K562 (cell line): ENCODE measurements at regions not wholly inside any gene's neighbourhood (a gene's known extent, or its start where the extent isn't known, plus 50 kb on each side); places are given as distances from the start of the nearest gene placed in this dataset.

Experiments
- ATAC-seq: fragments of 200-7000 bp; cut with Tn5 transposase; 3 replicates; pipeline ENCODE4 v1.9.1; 2020; ENCODE audit warnings: moderate library complexity
- BruUV-seq: library from RNA; stranded (reverse); fragments of 400-500 nt; replicated peaks from 2 replicates; lab custom pipeline; 2021; lab: Mats Ljungman, UMichigan
- CTCF ChIA-PET: fragments of 300-600 bp; formaldehyde crosslinking; extraction: SDS; loops from one replicate; lab custom pipeline; 2021; ENCODE audit warnings: low intra/inter-chr PET ratio; lab: Yijun Ruan, JAX
- POLR2A ChIA-PET: fragments of 300-600, 350-650 bp; sonication (Branson Sonifier 250); formaldehyde crosslinking; extraction: SDS; loops from one replicate; lab custom pipeline; 2021; ENCODE audit warnings: antibody characterized with exemption, inconsistent platforms; lab: Yijun Ruan, JAX
- DNase-seq, 4 experiments: peaks; one replicate each; pipeline versions ENCODE4 v3.0.0 to v3.0.0-alpha.2; 2011 to 2018; ENCODE audit warnings: low spot score in 3 of 4, mixed read lengths in 3 of 4; ENCODE audit errors: extremely low read depth in 1 of 4
- FAIRE-seq: peaks from 2 replicates; lab custom pipeline; 2011; peaks lifted over from hg19 to GRCh38; lab: Jason Lieb, UNC
- H2AFZ ChIP-seq: 2 replicates; pipeline ENCODE4 v1.6.0; 2011; ENCODE audit warnings: low read depth, low read length, control low read depth, inconsistent platforms
- H3K27ac ChIP-seq: fragments of 200-600 bp; 3 replicates; pipeline ENCODE4 v1.8.0; 2011; ENCODE audit warnings: low read depth, mild to moderate bottlenecking, control low read depth, inconsistent platforms, low read length, moderate library complexity, mixed read lengths; ENCODE audit errors: extremely low read depth
- H3K27me3 ChIP-seq, 2 experiments: fragments of 300-600 bp in 1 of 2; 2 replicates in 1 of 2; 3 replicates in 1 of 2; pipeline versions ENCODE4 v1.6.0 to v1.8.0; 2011; ENCODE audit warnings: inconsistent platforms in 2 of 2, low read length in 2 of 2, mild to moderate bottlenecking in 1 of 2, mixed read lengths in 1 of 2, moderate library complexity in 1 of 2; ENCODE audit not compliant: control insufficient read depth in 2 of 2, insufficient read depth in 2 of 2
- H3K36me3 ChIP-seq: fragments of 300-600 bp; 3 replicates; pipeline ENCODE4 v1.8.0; 2011; ENCODE audit warnings: mild to moderate bottlenecking, low read length, inconsistent platforms; ENCODE audit not compliant: control insufficient read depth, insufficient read depth
- H3K4me1 ChIP-seq, 2 experiments: fragments of 200-600 bp in 1 of 2; replicated peaks in 1 of 2; 2 replicates in 1 of 2; 3 replicates in 1 of 2; pipeline versions ENCODE4 v1.5.1 to v1.8.0; 2011; ENCODE audit warnings: inconsistent platforms in 2 of 2, low read length in 2 of 2, mild to moderate bottlenecking in 1 of 2, mixed read lengths in 1 of 2, moderate library complexity in 1 of 2; ENCODE audit not compliant: control insufficient read depth in 2 of 2, insufficient read depth in 2 of 2
- H3K4me2 ChIP-seq: 2 replicates; pipeline ENCODE4 v1.6.1; 2011; ENCODE audit warnings: low read length, control low read depth, inconsistent platforms, mixed read lengths; ENCODE audit not compliant: insufficient read depth
- H3K4me3 ChIP-seq: fragments of 200-600 bp; sonication (generic), shearing (Covaris generic); 2 replicates; pipeline ENCODE4 v1.5.1; 2016; ENCODE audit warnings: control low read depth, inconsistent platforms
- H3K79me2 ChIP-seq: fragments of 200-600 bp; 3 replicates; pipeline ENCODE4 v1.8.0; 2011; ENCODE audit warnings: low read length, inconsistent platforms; ENCODE audit not compliant: control insufficient read depth, insufficient read depth
- H3K9ac ChIP-seq, 2 experiments: 2 replicates each; pipeline versions ENCODE4 v1.6.0 to v1.6.1; 2011; ENCODE audit warnings: low read depth in 2 of 2, low read length in 2 of 2, control low read depth in 1 of 2, inconsistent platforms in 1 of 2, mild to moderate bottlenecking in 1 of 2, mixed read lengths in 1 of 2; ENCODE audit not compliant: insufficient read depth in 1 of 2
- H3K9me1 ChIP-seq: one replicate; pipeline ENCODE4 v1.6.0; 2011; ENCODE audit warnings: inconsistent platforms, mild to moderate bottlenecking, low read length, moderate library complexity; ENCODE audit not compliant: control insufficient read depth, insufficient read depth
- H3K9me3 ChIP-seq: replicated peaks from 2 replicates; pipeline ENCODE4 v1.5.1; 2011; ENCODE audit warnings: low read depth, low read length, inconsistent platforms; ENCODE audit not compliant: control insufficient read depth, insufficient read depth
- H4K20me1 ChIP-seq: replicated peaks from 2 replicates; pipeline ENCODE4 v1.6.1; 2011; ENCODE audit warnings: low read length, inconsistent platforms, mixed read lengths; ENCODE audit not compliant: control insufficient read depth, insufficient read depth
- EGR1 ChIP-seq: fragments of 450-650 bp; conservative IDR thresholded peaks from 2 replicates; pipeline ENCODE4 v1.6.1; 2017; ENCODE audit warnings: mild to moderate bottlenecking
- NR2F6 ChIP-seq: fragments of 450-650 bp; formaldehyde crosslinking; IDR thresholded peaks from 2 replicates; pipeline ENCODE4 v1.4.0; 2020; ENCODE audit warnings: mild to moderate bottlenecking
- WGBS: fragments of 100-300 bp; shearing (Covaris generic); methylation state at CpG from one replicate; pipeline ENCODE4 v1.1.6; 2016; ENCODE audit warnings: low coverage, mixed read lengths; ENCODE audit not compliant: insufficient coverage; ENCODE audit errors: missing lambda C conversion rate; 5-methylcytosine and 5-hydroxymethylcytosine counted together
- in situ Hi-C: fragments of 300-500 bp; cut with MboI; formaldehyde crosslinking; loops from 4 replicates; pipeline ENCODE4 v1.15.0; 2018; ENCODE audit warnings: inconsistent platforms, mixed read lengths
- intact Hi-C: fragments of 100-400 bp; cut with micrococcal nuclease; formaldehyde crosslinking; loops from 2 replicates; pipeline ENCODE4 v1.14.2; 2022
- TF ChIP-seq, protein P1 (sequence below): fragments of 250-450 bp; sonication (Bioruptor Pico); IDR thresholded peaks from 2 replicates; pipeline ENCODE4 v1.6.1; 2021; ENCODE audit warnings: mild to moderate bottlenecking
- TF ChIP-seq, protein P2 (sequence below): fragments of 450-650 bp; IDR thresholded peaks from 2 replicates; pipeline ENCODE4 v1.6.1; 2017; ENCODE audit warnings: antibody characterized with exemption, mild to moderate bottlenecking
- TF ChIP-seq, protein P3 (sequence below): sonication (generic); IDR thresholded peaks from 2 replicates; pipeline ENCODE4 v1.6.1; 2016
- TF ChIP-seq, protein P4 (sequence below), 2 experiments: fragments of 450-650 bp; IDR thresholded peaks; 2 replicates each; pipeline ENCODE4 v1.6.1; 2016; ENCODE audit warnings: mild to moderate bottlenecking in 2 of 2, borderline replicate concordance in 1 of 2, low read depth in 1 of 2, moderate library complexity in 1 of 2

DNA sequence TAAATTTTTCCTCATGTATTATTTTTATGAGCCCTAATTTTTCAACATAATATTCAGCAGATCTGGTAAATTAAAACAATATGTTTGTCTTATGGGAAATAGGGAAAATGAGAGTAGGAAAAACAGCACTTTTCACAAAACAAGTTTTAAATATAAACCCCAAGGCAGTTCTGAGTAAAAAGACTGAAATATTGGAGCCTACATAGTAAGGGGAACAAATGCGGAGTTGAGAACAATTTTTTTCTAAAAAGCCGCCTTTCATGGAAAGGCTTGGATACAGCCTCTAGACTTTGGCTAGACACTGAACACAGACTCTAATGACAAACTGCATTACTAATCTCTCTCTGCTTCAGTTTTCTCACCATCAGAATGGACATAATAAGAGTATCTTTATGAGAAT lies 174.1 kb downstream of the NOL4 start:
- H3K9me1 ChIP-seq, result no peaks in the 10 kb centered on the region
- H2AFZ ChIP-seq, result no peak overlapping the region
- CTCF ChIA-PET, result no interaction called here
- no peak overlapping the region for H3K9ac ChIP-seq
- in situ Hi-C loops, result no loop called here
- no peaks in the 10 kb centered on the region for H3K79me2 ChIP-seq
- no peak overlapping the region for H3K4me2 ChIP-seq
- no peaks in the 10 kb centered on the region for H3K27me3 ChIP-seq
- H4K20me1 ChIP-seq, result no peaks in the 10 kb centered on the region
- H3K4me3 ChIP-seq, result no peak overlapping the region
- ATAC-seq, result no peak
- no TSS peak for BruUV-seq
- H3K27ac ChIP-seq, result no peak overlapping the region
- DNase-seq, result no peak
- intact Hi-C loops, result no loop called here
- WGBS, result 0% methylated on average over 2 of the region's 2 CpGs
- H3K4me1 ChIP-seq, result no peaks in the 10 kb centered on the region
- no peak for FAIRE-seq
- no peaks in the 10 kb centered on the region for H3K36me3 ChIP-seq
- no peaks in the 10 kb centered on the region for H3K9me3 ChIP-seq
- POLR2A ChIA-PET, result no interaction called here
- TF ChIP-seq, protein P1, sequence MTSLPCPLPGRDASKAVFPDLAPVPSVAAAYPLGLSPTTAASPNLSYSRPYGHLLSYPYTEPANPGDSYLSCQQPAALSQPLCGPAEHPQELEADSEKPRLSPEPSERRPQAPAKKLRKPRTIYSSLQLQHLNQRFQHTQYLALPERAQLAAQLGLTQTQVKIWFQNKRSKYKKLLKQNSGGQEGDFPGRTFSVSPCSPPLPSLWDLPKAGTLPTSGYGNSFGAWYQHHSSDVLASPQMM (CRISPR knock-in tag), result no peak
- TF ChIP-seq, protein P2, sequence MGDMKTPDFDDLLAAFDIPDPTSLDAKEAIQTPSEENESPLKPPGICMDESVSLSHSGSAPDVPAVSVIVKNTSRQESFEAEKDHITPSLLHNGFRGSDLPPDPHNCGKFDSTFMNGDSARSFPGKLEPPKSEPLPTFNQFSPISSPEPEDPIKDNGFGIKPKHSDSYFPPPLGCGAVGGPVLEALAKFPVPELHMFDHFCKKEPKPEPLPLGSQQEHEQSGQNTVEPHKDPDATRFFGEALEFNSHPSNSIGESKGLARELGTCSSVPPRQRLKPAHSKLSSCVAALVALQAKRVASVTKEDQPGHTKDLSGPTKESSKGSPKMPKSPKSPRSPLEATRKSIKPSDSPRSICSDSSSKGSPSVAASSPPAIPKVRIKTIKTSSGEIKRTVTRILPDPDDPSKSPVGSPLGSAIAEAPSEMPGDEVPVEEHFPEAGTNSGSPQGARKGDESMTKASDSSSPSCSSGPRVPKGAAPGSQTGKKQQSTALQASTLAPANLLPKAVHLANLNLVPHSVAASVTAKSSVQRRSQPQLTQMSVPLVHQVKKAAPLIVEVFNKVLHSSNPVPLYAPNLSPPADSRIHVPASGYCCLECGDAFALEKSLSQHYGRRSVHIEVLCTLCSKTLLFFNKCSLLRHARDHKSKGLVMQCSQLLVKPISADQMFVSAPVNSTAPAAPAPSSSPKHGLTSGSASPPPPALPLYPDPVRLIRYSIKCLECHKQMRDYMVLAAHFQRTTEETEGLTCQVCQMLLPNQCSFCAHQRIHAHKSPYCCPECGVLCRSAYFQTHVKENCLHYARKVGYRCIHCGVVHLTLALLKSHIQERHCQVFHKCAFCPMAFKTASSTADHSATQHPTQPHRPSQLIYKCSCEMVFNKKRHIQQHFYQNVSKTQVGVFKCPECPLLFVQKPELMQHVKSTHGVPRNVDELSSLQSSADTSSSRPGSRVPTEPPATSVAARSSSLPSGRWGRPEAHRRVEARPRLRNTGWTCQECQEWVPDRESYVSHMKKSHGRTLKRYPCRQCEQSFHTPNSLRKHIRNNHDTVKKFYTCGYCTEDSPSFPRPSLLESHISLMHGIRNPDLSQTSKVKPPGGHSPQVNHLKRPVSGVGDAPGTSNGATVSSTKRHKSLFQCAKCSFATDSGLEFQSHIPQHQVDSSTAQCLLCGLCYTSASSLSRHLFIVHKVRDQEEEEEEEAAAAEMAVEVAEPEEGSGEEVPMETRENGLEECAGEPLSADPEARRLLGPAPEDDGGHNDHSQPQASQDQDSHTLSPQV, result no peak
- TF ChIP-seq, protein P3, sequence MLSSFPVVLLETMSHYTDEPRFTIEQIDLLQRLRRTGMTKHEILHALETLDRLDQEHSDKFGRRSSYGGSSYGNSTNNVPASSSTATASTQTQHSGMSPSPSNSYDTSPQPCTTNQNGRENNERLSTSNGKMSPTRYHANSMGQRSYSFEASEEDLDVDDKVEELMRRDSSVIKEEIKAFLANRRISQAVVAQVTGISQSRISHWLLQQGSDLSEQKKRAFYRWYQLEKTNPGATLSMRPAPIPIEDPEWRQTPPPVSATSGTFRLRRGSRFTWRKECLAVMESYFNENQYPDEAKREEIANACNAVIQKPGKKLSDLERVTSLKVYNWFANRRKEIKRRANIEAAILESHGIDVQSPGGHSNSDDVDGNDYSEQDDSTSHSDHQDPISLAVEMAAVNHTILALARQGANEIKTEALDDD, result no peak
- TF ChIP-seq EGR1 (no peak), NR2F6 (CRISPR knock-in tag) (no peak)
- TF ChIP-seq, protein P4, sequence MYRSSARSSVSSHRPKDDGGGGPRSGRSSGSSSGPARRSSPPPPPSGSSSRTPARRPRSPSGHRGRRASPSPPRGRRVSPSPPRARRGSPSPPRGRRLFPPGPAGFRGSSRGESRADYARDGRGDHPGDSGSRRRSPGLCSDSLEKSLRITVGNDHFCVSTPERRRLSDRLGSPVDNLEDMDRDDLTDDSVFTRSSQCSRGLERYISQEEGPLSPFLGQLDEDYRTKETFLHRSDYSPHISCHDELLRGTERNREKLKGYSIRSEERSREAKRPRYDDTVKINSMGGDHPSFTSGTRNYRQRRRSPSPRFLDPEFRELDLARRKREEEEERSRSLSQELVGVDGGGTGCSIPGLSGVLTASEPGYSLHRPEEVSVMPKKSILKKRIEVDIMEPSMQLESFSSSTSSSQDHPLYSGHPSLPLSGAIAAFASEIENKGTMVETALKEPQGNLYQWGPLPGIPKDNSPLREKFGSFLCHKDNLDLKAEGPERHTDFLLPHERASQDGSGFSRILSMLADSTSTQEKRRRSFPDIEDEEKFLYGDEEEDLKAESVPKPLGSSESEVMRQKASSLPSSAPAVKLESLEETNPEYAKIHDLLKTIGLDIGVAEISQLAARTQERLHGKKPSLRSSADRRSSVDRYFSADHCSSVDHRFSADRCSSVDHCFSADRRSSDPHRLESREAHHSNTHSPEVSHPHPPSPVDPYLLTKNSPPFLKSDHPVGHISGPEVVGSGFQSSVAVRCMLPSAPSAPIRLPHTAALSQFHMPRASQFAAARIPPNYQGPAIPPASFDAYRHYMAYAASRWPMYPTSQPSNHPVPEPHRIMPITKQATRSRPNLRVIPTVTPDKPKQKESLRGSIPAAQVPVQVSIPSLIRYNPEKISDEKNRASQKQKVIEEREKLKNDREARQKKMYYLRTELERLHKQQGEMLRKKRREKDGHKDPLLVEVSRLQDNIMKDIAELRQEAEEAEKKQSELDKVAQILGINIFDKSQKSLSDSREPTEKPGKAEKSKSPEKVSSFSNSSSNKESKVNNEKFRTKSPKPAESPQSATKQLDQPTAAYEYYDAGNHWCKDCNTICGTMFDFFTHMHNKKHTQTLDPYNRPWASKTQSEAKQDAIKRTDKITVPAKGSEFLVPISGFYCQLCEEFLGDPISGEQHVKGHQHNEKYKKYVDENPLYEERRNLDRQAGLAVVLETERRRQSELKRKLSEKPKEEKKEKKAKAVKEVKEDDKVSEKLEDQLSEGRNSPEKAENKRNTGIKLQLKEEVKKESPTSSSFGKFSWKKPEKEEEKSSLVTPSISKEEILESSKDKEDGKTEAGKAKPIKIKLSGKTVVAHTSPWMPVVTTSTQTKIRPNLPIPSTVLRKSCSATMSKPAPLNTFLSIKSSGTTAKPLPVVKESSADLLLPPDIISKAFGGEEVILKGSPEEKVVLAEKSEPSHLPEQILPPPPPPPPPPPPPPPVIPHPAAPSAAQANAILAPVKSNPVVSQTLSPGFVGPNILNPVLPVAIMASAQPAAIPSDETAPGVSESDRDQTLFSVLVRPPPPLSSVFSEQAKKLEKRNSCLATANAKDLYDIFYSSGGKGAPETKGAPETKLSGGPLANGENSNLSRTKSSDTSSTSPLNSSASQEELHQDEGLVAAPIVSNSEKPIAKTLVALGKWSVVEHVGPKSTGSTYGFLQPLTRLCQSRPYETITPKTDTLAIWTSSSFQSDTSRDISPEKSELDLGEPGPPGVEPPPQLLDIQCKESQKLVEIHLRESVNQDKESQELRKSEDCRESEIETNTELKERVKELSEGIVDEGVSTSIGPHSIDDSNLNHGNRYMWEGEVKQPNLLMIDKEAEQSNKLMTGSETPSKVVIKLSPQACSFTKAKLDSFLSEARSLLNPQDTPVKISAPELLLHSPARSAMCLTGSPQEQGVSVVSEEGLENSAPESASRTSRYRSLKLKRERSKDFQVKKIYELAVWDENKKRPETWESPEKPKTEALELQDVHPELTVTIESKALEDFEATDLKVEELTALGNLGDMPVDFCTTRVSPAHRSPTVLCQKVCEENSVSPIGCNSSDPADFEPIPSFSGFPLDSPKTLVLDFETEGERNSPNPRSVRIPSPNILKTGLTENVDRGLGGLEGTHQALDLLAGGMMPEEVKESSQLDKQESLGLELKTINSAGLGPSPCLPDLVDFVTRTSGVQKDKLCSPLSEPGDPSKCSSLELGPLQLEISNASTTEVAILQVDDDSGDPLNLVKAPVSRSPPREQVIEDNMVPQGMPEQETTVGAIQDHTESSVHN (IDR thresholded peaks at IDR 0.05; ENCODE audit: borderline replicate concordance in 1 of 2, low read depth in 1 of 2), result no peak
